K562 (cell line): ENCODE measurements at regions not wholly inside any gene's neighbourhood (a gene's known extent, or its start where the extent isn't known, plus 50 kb on each side); places are given as distances from the start of the nearest gene placed in this dataset.

ENCODE experiments used
- CGGBP1 ChIP-seq: fragments of 250-450 bp; sonication (Bioruptor Pico); IDR thresholded peaks from 2 replicates; pipeline ENCODE4 v1.9.0; 2021; ENCODE audit warnings: mild to moderate bottlenecking
- CTCFL ChIP-seq: IDR thresholded peaks from 2 replicates; pipeline ENCODE4 v1.6.1; 2011; ENCODE audit warnings: borderline replicate concordance, low read depth, mild to moderate bottlenecking, moderate library complexity, low read length; ENCODE audit not compliant: insufficient read depth, poor library complexity, severe bottlenecking
- HLTF ChIP-seq: fragments of 450-650 bp; IDR thresholded peaks from 2 replicates; pipeline ENCODE4 v1.6.1; 2016
- SNAPC5 ChIP-seq: fragments of 250-450 bp; sonication (Bioruptor Pico); IDR thresholded peaks from 2 replicates; pipeline ENCODE4 v1.8.0; 2021; ENCODE audit warnings: moderate library complexity, mild to moderate bottlenecking, inconsistent platforms
- SNRNP70 ChIP-seq: fragments of 200-400 bp; formaldehyde crosslinking; optimal IDR thresholded peaks from 2 replicates; pipeline ENCODE3; 2017; ENCODE audit warnings: low read depth, low read length
- THRA ChIP-seq: fragments of 450-650 bp; IDR thresholded peaks from 2 replicates; pipeline ENCODE4 v1.6.1; 2017; ENCODE audit warnings: mild to moderate bottlenecking, moderate library complexity
- ZBED1 ChIP-seq: IDR thresholded peaks from 2 replicates; pipeline ENCODE4 v1.6.1; 2014
- ZBTB9 ChIP-seq: fragments of 450-650 bp; formaldehyde crosslinking; IDR thresholded peaks from 2 replicates; pipeline ENCODE4 v1.4.0; 2020; ENCODE audit warnings: mild to moderate bottlenecking, moderate library complexity
- ZFP91 ChIP-seq: sonication (generic); formaldehyde crosslinking; IDR thresholded peaks from 2 replicates; pipeline ENCODE4 v1.8.0; 2022; ENCODE audit warnings: mild to moderate bottlenecking, missing genetic modification reagents
- ZNF280A ChIP-seq: fragments of 450-650 bp; IDR thresholded peaks from 2 replicates; pipeline ENCODE4 v1.6.1; 2018; ENCODE audit warnings: mild to moderate bottlenecking, low read depth; ENCODE audit not compliant: partially characterized antibody
- ZNF449 ChIP-seq: fragments of 250-450 bp; sonication (Bioruptor Pico); IDR thresholded peaks from 2 replicates; pipeline ENCODE4 v1.8.0; 2022; ENCODE audit warnings: moderate library complexity, mild to moderate bottlenecking, inconsistent platforms
- ZNF778 ChIP-seq: fragments of 450-650 bp; formaldehyde crosslinking; IDR thresholded peaks from 2 replicates; pipeline ENCODE4 v1.4.0; 2020; ENCODE audit warnings: mild to moderate bottlenecking, moderate library complexity
- ZSCAN32 ChIP-seq: fragments of 450-650 bp; formaldehyde crosslinking; IDR thresholded peaks from 2 replicates; pipeline ENCODE4 v1.4.0; 2020; ENCODE audit warnings: mild to moderate bottlenecking, moderate library complexity
- TF ChIP-seq, protein P1 (sequence below): fragments of 450-650 bp; formaldehyde crosslinking; IDR thresholded peaks from 2 replicates; pipeline ENCODE4 v1.4.0; 2022; ENCODE audit warnings: mild to moderate bottlenecking, moderate library complexity

GRCh38 chr6:137749696-137750211 lies 117.3 kb upstream of the TNFAIP3 start (continued):
- TF ChIP-seq SNAPC5 (no peak), ZNF280A (no peak), CTCFL (no peak), ZSCAN32 (CRISPR knock-in tag) (no peak), ZNF778 (no peak), ZFP91 (CRISPR knock-in tag) (no peak), ZNF449 (no peak), ZBED1 (no peak), ZBTB9 (CRISPR knock-in tag) (no peak), CGGBP1 (no peak), HLTF (no peak), SNRNP70 (no peak), THRA (no peak)
- TF ChIP-seq, protein P1, sequence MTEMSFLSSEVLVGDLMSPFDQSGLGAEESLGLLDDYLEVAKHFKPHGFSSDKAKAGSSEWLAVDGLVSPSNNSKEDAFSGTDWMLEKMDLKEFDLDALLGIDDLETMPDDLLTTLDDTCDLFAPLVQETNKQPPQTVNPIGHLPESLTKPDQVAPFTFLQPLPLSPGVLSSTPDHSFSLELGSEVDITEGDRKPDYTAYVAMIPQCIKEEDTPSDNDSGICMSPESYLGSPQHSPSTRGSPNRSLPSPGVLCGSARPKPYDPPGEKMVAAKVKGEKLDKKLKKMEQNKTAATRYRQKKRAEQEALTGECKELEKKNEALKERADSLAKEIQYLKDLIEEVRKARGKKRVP (CRISPR knock-in tag): no peak
